ENCODE measurements at regions not wholly inside any gene's neighbourhood (a gene's known extent, or its start where the extent isn't known, plus 50 kb on each side); places are given as distances from the start of the nearest gene placed in this dataset.

DNA sequence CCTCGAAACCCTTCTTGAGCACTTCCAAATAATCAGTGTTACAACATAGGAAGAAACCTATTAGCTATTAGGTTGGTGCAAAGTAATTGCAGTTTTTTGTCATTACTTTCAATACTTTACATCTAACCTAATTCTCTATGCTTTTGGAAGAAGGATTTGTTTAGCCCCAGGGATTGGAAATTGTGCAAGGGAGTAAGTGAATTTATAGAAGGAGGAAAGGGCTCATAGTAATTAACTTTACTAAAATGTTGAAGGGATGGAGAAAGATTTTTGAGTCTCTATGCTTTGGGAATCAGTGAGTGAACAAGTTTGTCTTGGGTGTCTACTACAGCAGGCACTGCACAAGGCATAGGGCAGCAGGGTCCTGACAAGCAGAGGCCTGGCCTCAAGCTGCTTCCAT is 261.1 kb downstream of the EN1 start:
- TF ChIP-seq, protein P1, sequence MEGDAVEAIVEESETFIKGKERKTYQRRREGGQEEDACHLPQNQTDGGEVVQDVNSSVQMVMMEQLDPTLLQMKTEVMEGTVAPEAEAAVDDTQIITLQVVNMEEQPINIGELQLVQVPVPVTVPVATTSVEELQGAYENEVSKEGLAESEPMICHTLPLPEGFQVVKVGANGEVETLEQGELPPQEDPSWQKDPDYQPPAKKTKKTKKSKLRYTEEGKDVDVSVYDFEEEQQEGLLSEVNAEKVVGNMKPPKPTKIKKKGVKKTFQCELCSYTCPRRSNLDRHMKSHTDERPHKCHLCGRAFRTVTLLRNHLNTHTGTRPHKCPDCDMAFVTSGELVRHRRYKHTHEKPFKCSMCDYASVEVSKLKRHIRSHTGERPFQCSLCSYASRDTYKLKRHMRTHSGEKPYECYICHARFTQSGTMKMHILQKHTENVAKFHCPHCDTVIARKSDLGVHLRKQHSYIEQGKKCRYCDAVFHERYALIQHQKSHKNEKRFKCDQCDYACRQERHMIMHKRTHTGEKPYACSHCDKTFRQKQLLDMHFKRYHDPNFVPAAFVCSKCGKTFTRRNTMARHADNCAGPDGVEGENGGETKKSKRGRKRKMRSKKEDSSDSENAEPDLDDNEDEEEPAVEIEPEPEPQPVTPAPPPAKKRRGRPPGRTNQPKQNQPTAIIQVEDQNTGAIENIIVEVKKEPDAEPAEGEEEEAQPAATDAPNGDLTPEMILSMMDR (IDR thresholded peaks at IDR 0.05) = no peak
- TF ChIP-seq POLR2A (IDR thresholded peaks at IDR 0.05) = no peak
